ENCODE measurements at regions not wholly inside any gene's neighbourhood (a gene's known extent, or its start where the extent isn't known, plus 50 kb on each side); places are given as distances from the start of the nearest gene placed in this dataset.

- 22 to 28% (median 24%) methylated on average over 4 of the region's 4 CpGs for WGBS, 3 donors
- no peak overlapping the region for H3K27ac ChIP-seq
- no peaks in the 10 kb centered on the region for H3K27me3 ChIP-seq
- TF ChIP-seq EP300 (IDR thresholded peaks at IDR 0.05) = no peak
- no peak for TF ChIP-seq POLR2A (IDR thresholded peaks at IDR 0.05)
- TF ChIP-seq CTCF (IDR thresholded peaks at IDR 0.05) = no peak
- intact Hi-C loops (cut with DNase I) = loop anchor here in 1 of 4 donors (10.0 kb wide), 1 partner anchor 563 kb away; no protein-coding TSS in a partner anchor
- H3K36me3 ChIP-seq = no peaks in the 10 kb centered on the region
- H3K4me3 ChIP-seq = no peak overlapping the region
- no peaks in the 10 kb centered on the region for H3K4me1 ChIP-seq (ENCODE audit: insufficient read depth)
- no peaks in the 10 kb centered on the region for H3K9me3 ChIP-seq
- no peak for DNase-seq
Measured at GRCh38 chr10:63727636-63728035, 206.4 kb downstream of the REEP3 start.

GRCh38 chr10:63735305-63735704, 214.1 kb downstream of the REEP3 start:
- Histone ChIP-seq H3K4me3 (no peak overlapping the region), H3K9me3 (no peaks in the 10 kb centered on the region), H3K4me1 (ENCODE audit: insufficient read depth) (no peaks in the 10 kb centered on the region), H3K27me3 (no peaks in the 10 kb centered on the region), H3K27ac (no peak overlapping the region), H3K36me3 (no peaks in the 10 kb centered on the region)
- TF ChIP-seq POLR2A (IDR thresholded peaks at IDR 0.05) = no peak
- TF ChIP-seq CTCF (IDR thresholded peaks at IDR 0.05) = no peak
- no peak for TF ChIP-seq EP300 (IDR thresholded peaks at IDR 0.05)
- no peak for DNase-seq
- intact Hi-C loops (cut with DNase I) = no loop called here
- 81 to 83% (median 82%) methylated on average over 3 of the region's 3 CpGs for whole genome bisulfite sequencing, 3 donors

- Histone ChIP-seq H3K27ac (no peak overlapping the region), H3K4me3 (no peak overlapping the region), H3K9me3 (no peaks in the 10 kb centered on the region), H3K27me3 (no peaks in the 10 kb centered on the region), H3K36me3 (no peaks in the 10 kb centered on the region), H3K4me1 (ENCODE audit: insufficient read depth) (no peaks in the 10 kb centered on the region)
- intact Hi-C loops (cut with DNase I) = no loop called here
- peak in 1 of 5 donors; percentile 26 for DNase-seq
- TF ChIP-seq POLR2A (IDR thresholded peaks at IDR 0.05) = no peak
- no peak for TF ChIP-seq EP300 (IDR thresholded peaks at IDR 0.05)
- TF ChIP-seq CTCF (IDR thresholded peaks at IDR 0.05) = no peak
- 55 to 65% (median 60%) methylated on average over 2 of the region's 2 CpGs for WGBS, 3 donors
Measured at GRCh38 chr10:63738410-63738809, 217.2 kb downstream of the REEP3 start.

- no peak for DNase-seq
- TF ChIP-seq POLR2A (IDR thresholded peaks at IDR 0.05) = no peak
- TF ChIP-seq CTCF (IDR thresholded peaks at IDR 0.05) = no peak
- no peak for TF ChIP-seq EP300 (IDR thresholded peaks at IDR 0.05)
- Histone ChIP-seq H3K9me3 (no peaks in the 10 kb centered on the region), H3K4me1 (ENCODE audit: insufficient read depth) (no peaks in the 10 kb centered on the region), H3K27me3 (no peaks in the 10 kb centered on the region), H3K27ac (no peak overlapping the region), H3K4me3 (no peak overlapping the region), H3K36me3 (no peaks in the 10 kb centered on the region)
- WGBS, 3 donors = 40 to 44% (median 40%) methylated on average over 5 of the region's 5 CpGs
- intact Hi-C loops (cut with DNase I) = no loop called here
Measured at GRCh38 chr10:63744060-63744941, 223.1 kb downstream of the REEP3 start.
